ENCODE measurements at regions not wholly inside any gene's neighbourhood (a gene's known extent, or its start where the extent isn't known, plus 50 kb on each side); places are given as distances from the start of the nearest gene placed in this dataset.

- no peak for TF ChIP-seq EZH2 (IDR thresholded peaks at IDR 0.05)
- no peak for TF ChIP-seq POLR2AphosphoS5 (IDR thresholded peaks at IDR 0.05; ENCODE audit: borderline replicate concordance, low read depth, low read length)
Observed at GRCh38 chr5:85472749-85473148, 1088.1 kb upstream of the EDIL3 start.
